Nephron (organoid): ENCODE measurements at regions not wholly inside any gene's neighbourhood (a gene's known extent, or its start where the extent isn't known, plus 50 kb on each side); places are given as distances from the start of the nearest gene placed in this dataset.

Experiments used
- H3K27ac Mint-ChIP-seq, 3 experiments: 2 replicates each; pipeline ENCODE4 v1.8.0; 2020; ENCODE audit warnings: mixed read lengths in 3 of 3, mild to moderate bottlenecking in 2 of 3, moderate library complexity in 1 of 3
- H3K27me3 Mint-ChIP-seq: 2 replicates; pipeline ENCODE4 v1.8.0; 2021; ENCODE audit warnings: low read depth, mild to moderate bottlenecking, moderate library complexity, mixed read lengths
- H3K36me3 Mint-ChIP-seq: 2 replicates; pipeline ENCODE4 v1.8.0; 2020; ENCODE audit warnings: low read depth, mixed read lengths
- H3K4me1 Mint-ChIP-seq: 2 replicates; pipeline ENCODE4 v1.8.0; 2020; ENCODE audit warnings: mixed read lengths
- H3K4me3 Mint-ChIP-seq, 3 experiments: 2 replicates each; pipeline ENCODE4 v1.8.0; 2020; ENCODE audit warnings: mild to moderate bottlenecking in 3 of 3, mixed read lengths in 3 of 3, moderate library complexity in 2 of 3
- H3K9me3 Mint-ChIP-seq: 2 replicates; pipeline ENCODE4 v1.8.0; 2020; ENCODE audit warnings: mixed read lengths
- CTCF ChIP-seq, 3 experiments: fragments of 200-600 bp; sonication (generic); IDR thresholded peaks; one replicate each; pipeline ENCODE4 v1.5.0; 2021; ENCODE audit warnings: antibody characterized with exemption in 3 of 3; ENCODE audit not compliant: unreplicated experiment in 3 of 3

DNA sequence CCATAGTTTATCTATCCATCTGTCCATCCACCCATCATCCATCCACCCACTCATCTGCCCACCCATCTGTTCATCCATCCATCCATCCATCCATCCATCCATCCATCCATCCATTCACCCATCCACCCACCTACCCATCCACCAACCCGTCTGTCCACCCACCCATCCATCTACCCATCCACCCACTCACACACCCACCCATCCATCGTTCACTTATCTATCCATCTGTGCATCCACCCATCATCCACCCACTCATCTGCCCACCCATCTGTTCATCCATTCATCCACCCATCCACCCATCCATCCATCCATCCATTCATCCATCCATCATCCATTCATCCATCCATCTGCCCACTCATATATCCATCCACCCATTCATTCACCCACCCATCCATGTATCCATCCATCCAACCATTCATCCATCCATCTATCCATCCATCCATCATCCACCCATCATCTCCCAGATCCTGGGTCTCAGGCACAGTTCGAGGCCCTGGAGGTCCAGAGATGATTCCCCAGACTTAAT is 88.2 kb upstream of the WNT4 start:
- H3K4me1 Mint-ChIP-seq, result peaks cover 5% of the 10 kb centered on the region
- no peak overlapping the region for H3K27ac Mint-ChIP-seq
- H3K27me3 Mint-ChIP-seq, result peaks cover 23% of the 10 kb centered on the region
- H3K9me3 Mint-ChIP-seq, result no peaks in the 10 kb centered on the region
- no peaks in the 10 kb centered on the region for H3K36me3 Mint-ChIP-seq
- no peak overlapping the region for H3K4me3 Mint-ChIP-seq
- TF ChIP-seq CTCF (IDR thresholded peaks at IDR 0.05; ENCODE audit: unreplicated experiment in 3 of 3), result no peak

DNA sequence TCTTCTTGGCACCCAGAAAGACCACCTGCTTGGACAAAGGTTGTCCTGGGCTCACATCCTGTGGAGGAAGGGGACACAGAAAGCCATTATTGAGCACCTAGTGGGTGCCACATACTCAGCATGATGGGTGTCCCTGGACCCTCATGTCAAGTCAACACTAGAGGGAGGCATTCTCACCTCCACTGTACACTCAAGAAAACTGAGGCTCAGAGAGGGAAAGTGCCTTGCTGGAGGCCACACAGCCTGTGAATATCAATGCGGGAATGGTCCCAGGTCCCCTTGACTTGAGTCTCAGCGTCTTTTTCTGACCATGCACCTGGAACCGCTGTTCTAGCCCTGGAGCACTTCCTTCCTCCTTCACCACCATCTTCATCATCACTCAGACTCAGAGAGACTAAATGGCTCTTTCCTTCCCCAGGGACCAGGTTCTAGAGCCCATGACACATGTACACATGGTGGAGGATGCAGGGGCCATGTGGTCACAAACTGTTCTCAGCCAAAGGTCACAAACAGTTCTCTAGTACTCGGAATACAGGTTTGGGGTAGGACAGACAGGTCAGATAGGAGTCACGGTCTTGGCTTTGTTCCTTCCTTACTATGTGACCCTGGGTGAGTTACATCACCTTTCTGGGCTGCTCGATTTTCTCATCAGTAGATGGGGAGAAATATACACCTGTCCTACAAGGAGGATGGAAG is 89.2 kb upstream of the WNT4 start:
- Mint-ChIP-seq H3K4me3 (no peak overlapping the region), H3K9me3 (no peaks in the 10 kb centered on the region), H3K36me3 (no peaks in the 10 kb centered on the region), H3K27me3 (peaks cover 30% of the 10 kb centered on the region), H3K4me1 (peaks cover 5% of the 10 kb centered on the region), H3K27ac (no peak overlapping the region)
- TF ChIP-seq CTCF (IDR thresholded peaks at IDR 0.05; ENCODE audit: unreplicated experiment in 3 of 3), result no peak

DNA sequence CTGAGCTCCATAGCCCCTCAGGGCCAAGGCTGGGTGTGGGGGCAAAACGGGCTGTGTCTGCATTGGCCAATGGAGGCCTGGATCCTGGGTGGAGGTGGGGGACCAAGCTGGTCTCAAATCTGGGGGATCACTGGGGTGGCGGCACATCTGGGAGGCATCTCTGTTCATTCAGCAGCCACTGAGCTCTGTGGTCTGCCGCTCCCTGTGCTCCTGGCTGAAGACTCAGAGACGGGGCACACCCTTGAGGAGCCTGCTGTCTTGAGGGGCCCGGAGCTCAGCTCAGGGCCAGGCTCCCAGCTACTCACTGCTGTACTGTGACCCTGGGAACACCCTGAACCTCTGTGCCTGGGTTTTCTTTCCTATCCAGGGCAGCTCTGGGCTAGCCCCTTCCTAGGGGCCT is 90.3 kb upstream of the WNT4 start:
- no peaks in the 10 kb centered on the region for H3K9me3 Mint-ChIP-seq
- H3K4me1 Mint-ChIP-seq, result peaks cover 5% of the 10 kb centered on the region
- peaks cover 34% of the 10 kb centered on the region for H3K27me3 Mint-ChIP-seq
- H3K27ac Mint-ChIP-seq, result no peak overlapping the region
- H3K36me3 Mint-ChIP-seq, result no peaks in the 10 kb centered on the region
- H3K4me3 Mint-ChIP-seq, result no peak overlapping the region
- TF ChIP-seq CTCF (IDR thresholded peaks at IDR 0.05; ENCODE audit: unreplicated experiment in 3 of 3), result no peak

DNA sequence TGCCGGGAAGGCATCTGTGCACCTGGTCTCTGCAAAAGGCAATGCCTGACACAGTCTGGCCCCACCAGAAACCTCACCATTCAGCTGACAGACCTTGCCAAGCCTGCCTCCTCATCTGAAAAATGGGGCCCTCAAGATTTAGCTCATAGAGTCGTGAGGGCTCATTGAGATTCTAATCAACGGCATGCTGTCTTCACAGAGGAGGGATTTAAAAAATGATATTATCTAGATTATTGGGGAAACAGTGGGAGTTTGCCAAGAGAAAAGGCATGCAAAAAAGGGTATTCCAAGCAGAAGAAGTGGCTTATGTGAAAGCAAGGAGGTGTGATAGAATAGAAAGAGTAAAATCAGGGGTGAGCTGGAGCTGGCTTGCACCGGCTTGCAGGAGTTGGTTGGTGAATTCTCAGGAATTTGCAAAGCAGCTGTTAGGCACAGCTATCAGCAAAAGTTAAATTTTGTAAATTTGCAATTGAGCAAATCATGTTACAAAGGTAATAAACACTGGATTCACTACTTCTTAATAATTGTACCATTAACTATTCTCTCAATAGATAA is 91.7 kb upstream of the WNT4 start:
- H3K4me3 Mint-ChIP-seq, result no peak overlapping the region
- peaks cover 38% of the 10 kb centered on the region for H3K27me3 Mint-ChIP-seq
- peaks cover 5% of the 10 kb centered on the region for H3K4me1 Mint-ChIP-seq
- no peaks in the 10 kb centered on the region for H3K9me3 Mint-ChIP-seq
- peak overlapping the region in 1 of 3 experiments; percentile 6 for H3K27ac Mint-ChIP-seq
- TF ChIP-seq CTCF (IDR thresholded peaks at IDR 0.05; ENCODE audit: unreplicated experiment in 3 of 3), result no peak
- no peaks in the 10 kb centered on the region for H3K36me3 Mint-ChIP-seq

DNA sequence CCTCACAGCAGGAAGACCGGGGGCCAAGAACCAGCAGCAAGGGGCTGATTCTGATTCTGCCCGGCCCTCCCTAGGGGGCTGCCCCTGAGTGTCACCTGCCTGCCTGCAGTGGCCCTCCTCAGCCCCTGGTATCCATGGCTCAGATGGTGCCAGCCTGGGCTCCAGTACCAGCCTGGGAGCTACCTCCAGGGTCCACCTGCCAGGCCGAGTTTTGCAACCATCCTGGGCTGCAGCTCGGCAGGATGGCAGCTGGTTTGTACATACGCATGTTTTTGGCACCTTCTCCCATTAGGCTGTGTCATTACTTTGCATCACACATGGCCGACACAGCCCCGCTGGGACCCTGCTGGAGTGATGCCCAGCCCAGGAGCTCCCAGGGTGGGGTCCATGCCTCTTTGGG is 93.3 kb upstream of the WNT4 start:
- no peak for TF ChIP-seq CTCF (IDR thresholded peaks at IDR 0.05; ENCODE audit: unreplicated experiment in 3 of 3)
- peaks cover 38% of the 10 kb centered on the region for H3K27me3 Mint-ChIP-seq
- peaks cover 9% of the 10 kb centered on the region for H3K4me1 Mint-ChIP-seq
- no peak overlapping the region for H3K27ac Mint-ChIP-seq
- H3K9me3 Mint-ChIP-seq, result no peaks in the 10 kb centered on the region
- no peak overlapping the region for H3K4me3 Mint-ChIP-seq
- no peaks in the 10 kb centered on the region for H3K36me3 Mint-ChIP-seq

- Mint-ChIP-seq H3K27ac (no peak overlapping the region), H3K36me3 (no peaks in the 10 kb centered on the region), H3K4me3 (no peak overlapping the region), H3K27me3 (peaks cover 34% of the 10 kb centered on the region), H3K4me1 (peaks cover 15% of the 10 kb centered on the region), H3K9me3 (no peaks in the 10 kb centered on the region)
- no peak for TF ChIP-seq CTCF (IDR thresholded peaks at IDR 0.05; ENCODE audit: unreplicated experiment in 3 of 3)
These were observed 94.0 kb upstream of the WNT4 start for GRCh38 chr1:22236900-22237299.
